ENCODE measurements at regions not wholly inside any gene's neighbourhood (a gene's known extent, or its start where the extent isn't known, plus 50 kb on each side); places are given as distances from the start of the nearest gene placed in this dataset.
"Not testable (repeated sequence)": the region's sequence is repeated elsewhere in the genome, so short reads cannot be mapped to it uniquely, and the experiment has no call there.

DNA sequence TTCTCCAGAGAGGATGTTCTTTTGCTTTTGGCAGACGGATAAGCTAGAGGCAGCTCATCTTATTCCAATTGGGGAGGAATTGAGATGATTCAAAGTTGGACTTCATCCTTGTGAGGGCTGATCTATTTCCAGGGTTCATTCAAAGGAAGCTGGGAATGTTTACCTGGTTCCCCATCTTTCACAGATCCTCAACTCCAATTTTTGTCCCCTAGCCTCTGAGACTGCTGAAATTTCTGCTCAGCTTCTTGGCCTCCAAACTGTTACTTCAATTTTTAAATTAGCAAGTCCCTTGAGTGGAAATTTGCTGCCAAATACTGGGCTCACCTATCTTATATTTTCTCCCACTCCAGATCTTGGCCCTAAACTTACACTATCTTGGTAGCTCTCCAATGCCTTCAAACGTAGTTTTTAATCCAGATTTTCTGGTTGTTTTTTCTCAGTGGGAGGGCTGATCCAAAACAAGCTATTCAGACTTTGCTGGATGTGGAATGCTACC is 93.9 kb upstream of the NEK6 start:
- no peak overlapping the region for H3K4me3 ChIP-seq (ENCODE audit: low read depth, low read length)
- TF ChIP-seq POLR2A (IDR thresholded peaks at IDR 0.05; ENCODE audit: extremely low read depth, insufficient read length) = no peak
- TF ChIP-seq, protein P1, sequence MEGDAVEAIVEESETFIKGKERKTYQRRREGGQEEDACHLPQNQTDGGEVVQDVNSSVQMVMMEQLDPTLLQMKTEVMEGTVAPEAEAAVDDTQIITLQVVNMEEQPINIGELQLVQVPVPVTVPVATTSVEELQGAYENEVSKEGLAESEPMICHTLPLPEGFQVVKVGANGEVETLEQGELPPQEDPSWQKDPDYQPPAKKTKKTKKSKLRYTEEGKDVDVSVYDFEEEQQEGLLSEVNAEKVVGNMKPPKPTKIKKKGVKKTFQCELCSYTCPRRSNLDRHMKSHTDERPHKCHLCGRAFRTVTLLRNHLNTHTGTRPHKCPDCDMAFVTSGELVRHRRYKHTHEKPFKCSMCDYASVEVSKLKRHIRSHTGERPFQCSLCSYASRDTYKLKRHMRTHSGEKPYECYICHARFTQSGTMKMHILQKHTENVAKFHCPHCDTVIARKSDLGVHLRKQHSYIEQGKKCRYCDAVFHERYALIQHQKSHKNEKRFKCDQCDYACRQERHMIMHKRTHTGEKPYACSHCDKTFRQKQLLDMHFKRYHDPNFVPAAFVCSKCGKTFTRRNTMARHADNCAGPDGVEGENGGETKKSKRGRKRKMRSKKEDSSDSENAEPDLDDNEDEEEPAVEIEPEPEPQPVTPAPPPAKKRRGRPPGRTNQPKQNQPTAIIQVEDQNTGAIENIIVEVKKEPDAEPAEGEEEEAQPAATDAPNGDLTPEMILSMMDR (IDR thresholded peaks at IDR 0.05; ENCODE audit: low read depth, low read length) = no peak
- TF ChIP-seq MYC (IDR thresholded peaks at IDR 0.05; ENCODE audit: low read depth, low read length) = no peak
- TF ChIP-seq, protein P2, sequence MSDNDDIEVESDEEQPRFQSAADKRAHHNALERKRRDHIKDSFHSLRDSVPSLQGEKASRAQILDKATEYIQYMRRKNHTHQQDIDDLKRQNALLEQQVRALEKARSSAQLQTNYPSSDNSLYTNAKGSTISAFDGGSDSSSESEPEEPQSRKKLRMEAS (IDR thresholded peaks at IDR 0.05; ENCODE audit: low read depth, low read length) = no peak
- DNase-seq (ENCODE audit: low read depth) = no peak

DNA sequence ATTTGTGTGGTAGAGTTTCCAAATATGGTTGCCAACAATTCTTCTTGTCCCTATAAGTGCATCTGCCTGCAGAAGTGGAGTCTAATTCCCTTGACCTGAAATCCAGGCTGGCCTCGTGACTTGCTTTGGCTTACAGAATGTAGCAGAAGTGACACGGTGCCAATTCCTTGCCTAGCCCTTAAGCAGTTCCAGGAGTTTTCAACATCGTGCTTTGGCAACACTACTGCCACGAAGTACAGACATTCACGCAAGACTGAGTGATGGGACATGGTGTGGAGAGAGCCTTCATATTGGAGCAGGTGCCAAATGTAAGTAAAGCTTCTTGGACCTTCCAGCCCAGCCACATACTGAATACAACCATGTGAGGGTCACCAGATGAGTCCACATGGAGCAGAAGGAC is 92.9 kb upstream of the NEK6 start:
- no peak overlapping the region for H3K4me3 ChIP-seq (ENCODE audit: low read depth, low read length)
- no peak for TF ChIP-seq POLR2A (IDR thresholded peaks at IDR 0.05; ENCODE audit: extremely low read depth, insufficient read length)
- no peak for TF ChIP-seq MYC (IDR thresholded peaks at IDR 0.05; ENCODE audit: low read depth, low read length)
- TF ChIP-seq, protein P2 (IDR thresholded peaks at IDR 0.05; ENCODE audit: low read depth, low read length) = no peak
- TF ChIP-seq, protein P1 (IDR thresholded peaks at IDR 0.05; ENCODE audit: low read depth, low read length) = no peak
- DNase-seq (ENCODE audit: low read depth) = no peak

DNA sequence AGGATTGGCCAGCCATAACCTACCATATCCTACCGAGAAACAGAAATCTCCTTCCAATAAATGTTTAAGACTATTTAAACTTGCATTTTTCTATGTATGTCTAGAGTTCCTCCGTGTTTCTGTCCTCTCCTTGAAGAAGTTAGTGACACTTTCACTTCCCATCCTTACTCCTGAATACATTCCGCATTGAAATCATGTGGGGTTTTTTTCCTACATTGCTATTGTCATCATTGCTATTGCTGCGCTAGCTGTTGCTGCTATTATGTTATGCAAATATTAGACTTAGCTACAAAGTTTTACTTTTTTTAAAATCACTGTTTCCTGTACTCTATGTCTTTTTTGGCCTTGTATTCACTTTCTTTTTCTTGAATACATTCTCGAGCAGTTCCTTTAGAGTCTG is 83.3 kb upstream of the NEK6 start:
- DNase-seq (ENCODE audit: low read depth) = no peak

DNA sequence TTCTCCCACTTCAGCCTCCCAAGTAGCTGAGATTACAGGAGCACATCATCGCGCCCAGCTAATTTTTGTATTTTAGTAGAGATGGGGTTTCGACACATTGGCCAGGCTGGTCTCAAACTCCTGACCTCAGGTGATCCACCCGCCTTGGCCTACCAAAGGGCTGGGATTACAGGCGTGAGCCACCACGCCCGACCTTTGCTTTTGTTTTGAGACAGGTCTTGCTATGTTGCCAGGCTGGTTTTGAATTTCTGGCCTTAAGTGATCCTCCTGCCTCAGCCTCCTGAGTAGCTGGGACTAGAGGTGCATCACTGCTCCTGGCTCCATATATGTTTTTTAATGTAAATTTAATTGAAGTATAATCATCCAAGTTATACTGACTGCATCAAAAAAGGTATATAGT is 80.2 kb upstream of the NEK6 start:
- not testable (repeated sequence) for DNase-seq (ENCODE audit: low read depth); H3K4me3 ChIP-seq (ENCODE audit: low read depth, low read length)

More for the DNA sequence above, 83.3 kb upstream of the NEK6 start:
- TF ChIP-seq MYC (IDR thresholded peaks at IDR 0.05; ENCODE audit: low read depth, low read length) = no peak
- TF ChIP-seq, protein P2 (IDR thresholded peaks at IDR 0.05; ENCODE audit: low read depth, low read length) = no peak
- TF ChIP-seq POLR2A (IDR thresholded peaks at IDR 0.05; ENCODE audit: extremely low read depth, insufficient read length) = no peak
- TF ChIP-seq, protein P1 (IDR thresholded peaks at IDR 0.05; ENCODE audit: low read depth, low read length) = no peak
- H3K4me3 ChIP-seq (ENCODE audit: low read depth, low read length) = no peak overlapping the region

DNA sequence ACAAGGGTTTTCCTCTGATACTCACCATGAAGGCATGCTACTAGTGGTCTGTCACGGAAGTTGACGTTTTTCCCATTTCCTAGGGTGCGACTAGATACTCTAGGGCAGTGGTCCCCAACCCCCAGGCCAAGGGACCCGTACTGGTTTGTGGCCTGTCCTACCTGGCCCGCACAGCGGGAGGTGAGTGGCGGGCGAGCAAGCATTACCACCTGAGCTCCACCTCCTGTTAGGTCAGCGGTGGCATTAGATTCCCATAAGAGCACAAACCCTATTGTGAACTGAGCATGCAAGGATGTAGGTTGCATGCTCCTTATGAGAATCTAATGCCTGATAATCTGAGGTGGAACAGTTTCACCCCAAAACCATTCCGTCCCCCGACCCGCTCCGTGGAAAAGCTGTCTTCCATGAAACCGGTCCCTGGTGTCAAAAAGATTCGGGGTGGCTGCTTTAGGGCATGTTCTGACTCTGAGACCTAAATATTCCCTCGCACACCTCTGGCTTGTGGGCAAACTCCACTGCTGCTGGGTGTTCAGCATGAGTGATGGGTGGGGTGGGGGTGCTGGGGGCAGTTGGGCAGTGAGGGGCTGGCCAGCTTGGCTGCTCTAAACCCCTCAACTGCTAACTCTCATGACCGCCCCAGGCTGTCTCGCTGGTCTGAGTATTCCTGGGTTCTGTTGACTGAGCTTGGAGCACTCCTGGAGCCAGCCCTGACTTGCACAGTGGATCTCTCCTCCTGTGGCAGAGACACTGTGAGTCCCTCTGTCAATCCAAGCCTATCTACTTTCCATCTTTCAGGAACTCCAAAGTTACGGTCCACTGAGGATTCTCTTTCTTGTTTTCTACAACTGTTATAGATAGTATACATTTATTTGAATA is 78.3 kb upstream of the NEK6 start:
- no peak overlapping the region for H3K4me3 ChIP-seq (ENCODE audit: low read depth, low read length)
- TF ChIP-seq, protein P1 (IDR thresholded peaks at IDR 0.05; ENCODE audit: low read depth, low read length) = no peak
- TF ChIP-seq POLR2A (IDR thresholded peaks at IDR 0.05; ENCODE audit: extremely low read depth, insufficient read length) = no peak
- TF ChIP-seq, protein P2 (IDR thresholded peaks at IDR 0.05; ENCODE audit: low read depth, low read length) = no peak
- TF ChIP-seq MYC (IDR thresholded peaks at IDR 0.05; ENCODE audit: low read depth, low read length) = no peak
- no peak for DNase-seq (ENCODE audit: low read depth)

DNA sequence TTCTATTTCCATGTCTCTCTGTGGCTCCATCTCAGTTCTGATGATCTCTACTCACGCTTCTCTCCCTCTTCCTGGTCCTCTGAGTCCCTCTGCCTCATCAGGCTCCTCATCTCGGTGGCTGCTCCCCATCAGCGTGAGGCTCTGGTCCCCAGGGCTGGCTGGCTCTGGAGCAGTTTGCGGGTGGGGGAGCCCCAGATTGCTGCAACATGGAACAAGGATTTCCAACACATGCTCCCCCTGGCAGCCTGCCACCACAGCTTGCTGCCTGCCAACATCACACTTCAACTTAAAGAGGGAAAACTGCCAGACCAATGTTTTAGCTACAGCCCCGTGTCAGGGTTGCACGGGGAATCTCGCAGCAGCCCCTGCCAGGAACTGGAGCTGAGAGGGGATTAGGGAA is 77.2 kb upstream of the NEK6 start:
- no peak for DNase-seq (ENCODE audit: low read depth)
- no peak overlapping the region for H3K4me3 ChIP-seq (ENCODE audit: low read depth, low read length)
- TF ChIP-seq POLR2A (IDR thresholded peaks at IDR 0.05; ENCODE audit: extremely low read depth, insufficient read length) (no peak), MYC (IDR thresholded peaks at IDR 0.05; ENCODE audit: low read depth, low read length) (no peak)
- TF ChIP-seq, protein P2 (IDR thresholded peaks at IDR 0.05; ENCODE audit: low read depth, low read length) = no peak
- TF ChIP-seq, protein P1 (IDR thresholded peaks at IDR 0.05; ENCODE audit: low read depth, low read length) = no peak

Measured in NB4 (cell line).